ENCODE measurements at regions not wholly inside any gene's neighbourhood (a gene's known extent, or its start where the extent isn't known, plus 50 kb on each side); places are given as distances from the start of the nearest gene placed in this dataset.

GRCh38 chr6:145138469-145139139 lies 596.7 kb downstream of the EPM2A start:
- TF ChIP-seq JUND (IDR thresholded peaks at IDR 0.05; ENCODE audit: low read depth): no peak
- no peak for DNase-seq (ENCODE audit: low read depth in 1 of 2, low spot score in 1 of 2)
- in situ Hi-C loops (cut with HindIII; ENCODE audit: low pct_unique_long_range_greater_than_20kb, low sequenced_read_pairs): no loop called here

DNA sequence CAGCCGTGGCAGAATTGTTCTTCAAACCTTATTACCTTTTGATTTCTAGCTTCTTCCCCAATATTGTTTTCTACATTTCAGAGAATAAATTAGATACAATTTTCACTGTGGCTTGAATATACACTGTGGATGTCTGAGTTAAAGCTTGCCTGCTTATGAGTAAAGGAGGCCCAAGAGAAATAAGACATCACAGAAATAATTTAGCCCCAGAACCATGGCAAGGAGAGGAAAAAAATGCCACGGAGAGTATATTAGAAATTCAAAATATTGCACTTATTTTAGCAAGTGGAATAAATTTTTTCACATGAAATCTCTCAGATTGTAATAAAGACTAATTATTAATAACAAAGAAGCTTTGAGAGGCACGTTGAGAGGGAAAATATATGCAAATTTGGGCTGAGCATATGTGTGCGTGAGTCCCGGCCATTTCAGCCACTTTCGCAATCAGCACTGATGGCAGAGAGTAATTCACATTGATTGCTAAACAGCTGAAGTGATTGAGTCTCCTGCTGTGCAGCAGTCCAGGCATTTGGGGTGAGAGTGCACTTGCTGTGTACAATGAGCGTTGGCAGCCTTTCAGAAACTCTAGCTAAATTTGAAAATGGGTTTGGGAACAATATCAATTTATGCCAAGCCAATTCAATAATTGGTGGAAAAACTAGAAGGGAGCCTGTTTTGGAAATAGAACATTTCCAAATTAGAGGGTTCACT lies 596.0 kb downstream of the EPM2A start:
- in situ Hi-C loops (cut with HindIII; ENCODE audit: low pct_unique_long_range_greater_than_20kb, low sequenced_read_pairs): no loop called here
- no peak for TF ChIP-seq JUND (IDR thresholded peaks at IDR 0.05; ENCODE audit: low read depth)
- DNase-seq (ENCODE audit: low read depth in 1 of 2, low spot score in 1 of 2): no peak

- DNase-seq (ENCODE audit: low read depth in 1 of 2, low spot score in 1 of 2): no peak
- in situ Hi-C loops (cut with HindIII; ENCODE audit: low pct_unique_long_range_greater_than_20kb, low sequenced_read_pairs): no loop called here
- no peak for TF ChIP-seq JUND (IDR thresholded peaks at IDR 0.05; ENCODE audit: low read depth)
Measured at GRCh38 chr6:145139895-145140294, 595.4 kb downstream of the EPM2A start.

DNA sequence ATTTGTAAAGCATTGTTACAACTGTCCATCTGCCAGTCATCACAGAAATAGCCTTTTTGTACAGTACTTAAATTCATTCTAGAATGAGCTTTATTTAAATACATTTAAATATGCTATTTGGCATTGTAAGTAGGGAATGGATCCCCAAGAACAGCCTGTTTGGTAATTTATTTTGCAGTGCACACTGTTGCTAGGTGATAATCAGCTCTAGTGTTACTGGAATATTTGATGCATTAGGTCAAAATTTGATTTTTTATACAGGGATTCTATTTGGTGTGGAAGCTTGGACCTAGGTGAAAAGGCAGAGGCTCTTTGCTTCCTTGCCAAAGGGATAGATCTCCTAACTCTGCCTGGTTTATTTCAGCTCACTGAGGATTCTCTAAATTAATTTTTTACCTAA lies 593.7 kb downstream of the EPM2A start:
- no peak for TF ChIP-seq JUND (IDR thresholded peaks at IDR 0.05; ENCODE audit: low read depth)
- DNase-seq (ENCODE audit: low read depth in 1 of 2, low spot score in 1 of 2): no peak
- in situ Hi-C loops (cut with HindIII; ENCODE audit: low pct_unique_long_range_greater_than_20kb, low sequenced_read_pairs): no loop called here

DNA sequence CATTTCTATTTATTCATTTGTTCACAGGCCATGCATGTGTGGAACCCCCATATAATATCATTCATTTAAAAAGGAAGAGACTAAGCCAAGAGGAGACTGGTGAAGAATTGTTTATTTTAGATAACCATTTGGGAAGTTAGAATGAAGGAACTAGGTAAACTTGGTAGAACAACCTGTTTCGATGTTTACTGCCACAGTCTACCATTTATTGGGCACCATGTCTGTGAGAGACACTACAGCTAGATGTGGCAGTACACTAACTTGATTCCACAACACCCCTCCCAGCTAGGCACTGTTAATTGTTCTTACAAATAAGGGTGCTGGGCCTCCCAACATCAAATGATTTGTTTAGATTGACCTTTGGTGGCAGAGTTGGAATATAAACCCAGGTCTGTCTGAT lies 592.4 kb downstream of the EPM2A start:
- no peak for TF ChIP-seq JUND (IDR thresholded peaks at IDR 0.05; ENCODE audit: low read depth)
- DNase-seq (ENCODE audit: low read depth in 1 of 2, low spot score in 1 of 2): no peak

GRCh38 chr6:145143379-145143778 lies 591.9 kb downstream of the EPM2A start:
- TF ChIP-seq JUND (IDR thresholded peaks at IDR 0.05; ENCODE audit: low read depth): no peak
- in situ Hi-C loops (cut with HindIII; ENCODE audit: low pct_unique_long_range_greater_than_20kb, low sequenced_read_pairs): no loop called here
- no peak for DNase-seq (ENCODE audit: low read depth in 1 of 2, low spot score in 1 of 2)

More for the DNA sequence above, 592.4 kb downstream of the EPM2A start:
- in situ Hi-C loops (cut with HindIII; ENCODE audit: low pct_unique_long_range_greater_than_20kb, low sequenced_read_pairs): no loop called here

DNA sequence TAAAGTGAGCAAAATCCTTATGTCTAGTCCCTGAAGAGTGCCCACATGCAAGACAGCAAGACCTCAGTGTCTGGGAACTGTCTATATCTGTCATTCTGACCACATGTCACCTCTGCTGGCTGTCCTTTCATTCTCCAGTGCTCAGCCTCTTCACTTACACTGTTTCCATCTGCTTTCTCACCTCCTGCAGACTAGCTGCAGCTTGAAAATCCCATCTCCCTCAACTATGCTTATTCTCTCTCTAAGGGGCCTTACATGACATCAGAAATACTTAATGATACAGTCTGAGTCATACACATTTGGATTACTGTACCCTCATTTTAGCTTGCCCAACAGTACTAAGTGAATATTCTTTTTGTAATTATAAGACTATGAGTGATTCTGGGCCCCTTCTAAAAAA lies 587.8 kb downstream of the EPM2A start:
- DNase-seq (ENCODE audit: low read depth in 1 of 2, low spot score in 1 of 2): no peak
- in situ Hi-C loops (cut with HindIII; ENCODE audit: low pct_unique_long_range_greater_than_20kb, low sequenced_read_pairs): no loop called here
- no peak for TF ChIP-seq JUND (IDR thresholded peaks at IDR 0.05; ENCODE audit: low read depth)

DNA sequence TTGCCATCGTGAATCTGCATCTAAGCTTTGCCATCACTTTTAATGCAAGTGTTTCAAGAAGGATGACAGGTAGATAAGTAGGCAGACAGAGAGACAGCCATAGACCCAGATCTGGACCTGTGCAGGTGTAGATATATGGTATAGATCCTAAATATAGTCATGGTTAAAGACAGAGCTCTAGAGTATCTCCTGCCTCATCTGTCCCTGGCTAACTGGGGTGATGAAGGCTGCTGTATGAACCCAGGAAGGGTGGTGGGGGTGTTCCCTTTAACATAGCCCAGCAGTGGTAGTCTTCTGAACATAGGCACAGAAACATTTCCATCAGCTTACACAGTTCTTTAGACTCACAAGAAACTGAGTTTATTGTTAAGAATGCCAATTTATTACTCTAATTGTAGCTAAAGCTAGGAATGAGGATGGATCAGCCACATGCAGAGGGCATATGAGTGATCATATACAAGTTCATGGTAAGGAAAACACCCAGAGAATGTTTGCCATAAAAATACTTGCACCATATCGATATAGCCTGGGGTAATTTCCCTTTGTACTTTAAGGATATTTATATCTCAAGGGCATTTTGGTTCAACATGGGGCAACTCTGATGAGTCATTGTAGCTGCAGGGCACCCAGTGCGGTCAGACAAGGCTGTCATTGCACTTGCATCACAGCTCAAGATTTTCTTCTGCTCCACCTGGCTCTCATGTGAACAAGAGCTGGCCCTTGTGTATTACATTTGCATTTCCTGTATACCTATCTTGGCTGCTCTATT lies 587.2 kb downstream of the EPM2A start:
- peak; percentile 74 for TF ChIP-seq JUND (IDR thresholded peaks at IDR 0.05; ENCODE audit: low read depth)
- in situ Hi-C loops (cut with HindIII; ENCODE audit: low pct_unique_long_range_greater_than_20kb, low sequenced_read_pairs): no loop called here
- peak; percentile 4 to 88 for DNase-seq (ENCODE audit: low read depth in 1 of 2, low spot score in 1 of 2)

DNA sequence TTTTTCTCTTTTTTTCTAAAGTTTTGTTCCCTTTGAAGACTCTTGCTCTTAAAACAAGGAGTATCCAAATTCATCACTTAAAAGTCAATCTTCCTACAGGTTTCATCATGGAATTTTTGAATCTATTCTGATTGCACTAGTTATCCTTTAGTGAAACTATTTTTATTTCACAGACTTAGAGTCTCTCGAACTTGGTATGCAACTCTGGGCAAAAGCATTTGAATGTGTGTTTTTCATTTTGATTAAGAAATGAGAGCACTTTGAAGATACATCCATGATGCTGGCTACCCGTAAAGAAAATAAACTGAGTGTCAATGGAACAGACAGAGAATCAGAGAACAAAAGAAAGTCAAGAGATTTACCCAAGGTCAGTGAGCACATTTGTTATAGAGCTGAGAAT lies 586.5 kb downstream of the EPM2A start:
- no peak for DNase-seq (ENCODE audit: low read depth in 1 of 2, low spot score in 1 of 2)
- in situ Hi-C loops (cut with HindIII; ENCODE audit: low pct_unique_long_range_greater_than_20kb, low sequenced_read_pairs): no loop called here
- TF ChIP-seq JUND (IDR thresholded peaks at IDR 0.05; ENCODE audit: low read depth): no peak

DNA sequence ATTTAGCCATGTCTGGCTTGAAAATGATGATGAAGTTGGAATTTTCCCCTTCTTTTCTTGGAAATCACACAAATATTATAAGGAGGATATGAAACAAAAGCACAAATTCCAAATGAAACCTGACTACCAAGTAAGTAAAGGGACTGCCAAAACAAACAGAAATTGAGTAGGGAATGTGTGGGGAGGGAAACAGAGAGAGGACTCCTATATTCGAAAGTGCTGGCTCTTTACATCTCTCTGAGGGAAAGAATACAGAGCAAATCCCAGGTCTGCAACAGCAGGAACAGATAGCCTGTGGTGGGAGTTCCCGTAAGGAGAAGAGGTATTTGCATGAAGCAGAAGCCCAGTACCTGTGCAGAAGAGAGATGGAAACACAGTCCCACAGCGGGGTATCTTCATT lies 583.7 kb downstream of the EPM2A start:
- peak in 1 of 2 experiments; percentile 74 for DNase-seq (ENCODE audit: low read depth in 1 of 2, low spot score in 1 of 2)
- in situ Hi-C loops (cut with HindIII; ENCODE audit: low pct_unique_long_range_greater_than_20kb, low sequenced_read_pairs): no loop called here
- TF ChIP-seq JUND (IDR thresholded peaks at IDR 0.05; ENCODE audit: low read depth): no peak

- no peak for DNase-seq (ENCODE audit: low read depth in 1 of 2, low spot score in 1 of 2)
- in situ Hi-C loops (cut with HindIII; ENCODE audit: low pct_unique_long_range_greater_than_20kb, low sequenced_read_pairs): no loop called here
- TF ChIP-seq JUND (IDR thresholded peaks at IDR 0.05; ENCODE audit: low read depth): no peak
Measured at GRCh38 chr6:145153495-145153894, 581.8 kb downstream of the EPM2A start.

DNA sequence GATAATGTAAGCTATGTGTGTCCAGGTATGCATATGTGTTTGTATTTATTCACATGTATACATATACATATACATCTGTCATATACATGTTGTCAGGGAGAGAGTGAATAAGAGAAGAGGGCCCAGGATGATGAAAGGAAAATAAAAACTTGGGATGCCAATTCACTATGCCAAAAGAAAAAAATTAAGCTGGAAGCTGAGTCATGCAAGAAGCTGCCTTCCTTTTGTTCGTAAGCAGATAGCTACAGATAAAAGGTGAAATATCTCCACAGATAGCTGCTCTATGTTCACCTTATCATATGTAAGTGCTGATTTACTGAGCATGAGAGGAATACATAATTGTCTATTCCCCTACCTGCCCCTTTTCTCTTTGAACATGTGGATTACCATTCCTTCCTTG lies 579.9 kb downstream of the EPM2A start:
- in situ Hi-C loops (cut with HindIII; ENCODE audit: low pct_unique_long_range_greater_than_20kb, low sequenced_read_pairs): no loop called here

More for the DNA sequence above, 579.9 kb downstream of the EPM2A start:
- no peak for TF ChIP-seq JUND (IDR thresholded peaks at IDR 0.05; ENCODE audit: low read depth)
- no peak for DNase-seq (ENCODE audit: low read depth in 1 of 2, low spot score in 1 of 2)

Data from T47D (cell line).